HCT116 (cell line): ENCODE measurements at regions not wholly inside any gene's neighbourhood (a gene's known extent, or its start where the extent isn't known, plus 50 kb on each side); places are given as distances from the start of the nearest gene placed in this dataset.

Experiments
- ATAC-seq: fragments of 200-7000 bp; cut with Tn5 transposase; 2 replicates; pipeline ENCODE4 v1.9.1; 2020; ENCODE audit warnings: mild to moderate bottlenecking, moderate library complexity
- BruUV-seq: library from RNA; stranded (reverse); fragments of 400-500 nt; replicated peaks from 2 replicates; lab custom pipeline; 2021; lab: Mats Ljungman, UMichigan
- CTCF ChIA-PET: fragments of 300-600 bp; sonication (Branson Sonifier 250); formaldehyde crosslinking; loops from one replicate; lab custom pipeline; 2021; ENCODE audit warnings: antibody characterized with exemption; lab: Charles Lee
- POLR2A ChIA-PET: fragments of 300-600, 350-600 bp; sonication (Branson Sonifier 250); formaldehyde crosslinking; loops from one replicate; lab custom pipeline; 2021; ENCODE audit warnings: antibody characterized with exemption; lab: Charles Lee
- RAD21 ChIA-PET, 2 experiments: fragments of 300-600 bp; sonication (Branson Sonifier 250); formaldehyde crosslinking; loops; one replicate each; lab custom pipeline; 2023; ENCODE audit warnings: low total read pairs in 2 of 2; ENCODE audit not compliant: uncharacterized antibody in 2 of 2, unreplicated experiment in 2 of 2, low non-redundant PET in 1 of 2; lab: Charles Lee
- DNase-seq: peaks from one replicate; pipeline ENCODE4 v3.0.0-alpha.2; 2010; ENCODE audit warnings: low read depth, low spot score
- H2AFZ ChIP-seq: fragments of 200-600 bp; shearing (Covaris generic), sonication (generic); 2 replicates; pipeline ENCODE4 v1.6.1; 2017; ENCODE audit warnings: low read depth, mixed run types, mixed read lengths, antibody characterized with exemption, low read length; ENCODE audit not compliant: poor library complexity, severe bottlenecking
- H3K27ac ChIP-seq: 2 replicates; pipeline ENCODE4 v1.5.1; 2012; ENCODE audit warnings: low read depth, low read length
- H3K27me3 ChIP-seq: fragments of 200-600 bp; sonication (generic); 2 replicates; pipeline ENCODE4 v1.6.1; 2016; ENCODE audit warnings: mixed run types, low read length, mixed read lengths; ENCODE audit not compliant: insufficient read depth
- H3K36me3 ChIP-seq, 2 experiments: fragments of 200-500 bp in 1 of 2; fragments of 200-600 bp in 1 of 2; sonication (Bioruptor generic) in 1 of 2; sonication (generic) in 1 of 2; 2 replicates each; pipeline versions ENCODE4 v1.5.1 to v1.6.1; 2014 to 2016; ENCODE audit warnings: low read length in 2 of 2, inconsistent platforms in 1 of 2, mixed read lengths in 1 of 2, mixed run types in 1 of 2; ENCODE audit not compliant: insufficient read depth in 2 of 2, control insufficient read depth in 1 of 2
- H3K4me1 ChIP-seq, 2 experiments: fragments of 200-600 bp in 1 of 2; sonication (generic) in 1 of 2; 2 replicates each; pipeline versions ENCODE4 v1.5.1 to v1.6.1; 2012 to 2017; ENCODE audit warnings: low read length in 2 of 2, inconsistent platforms in 1 of 2, mild to moderate bottlenecking in 1 of 2, mixed read lengths in 1 of 2, mixed run types in 1 of 2, moderate library complexity in 1 of 2; ENCODE audit not compliant: insufficient read depth in 2 of 2, control insufficient read depth in 1 of 2
- H3K4me2 ChIP-seq: fragments of 200-600 bp; sonication (generic); 2 replicates; pipeline ENCODE4 v1.6.1; 2017; ENCODE audit warnings: mixed run types, low read length, mixed read lengths
- H3K4me3 ChIP-seq, 2 experiments: fragments of 200-600 bp in 1 of 2; sonication (generic) in 1 of 2; replicated peaks in 1 of 2; 2 replicates each; pipeline ENCODE4 v1.5.1; 2011 to 2016; ENCODE audit warnings: low read length in 2 of 2, control low read depth in 1 of 2, low read depth in 1 of 2, mild to moderate bottlenecking in 1 of 2, mixed read lengths in 1 of 2, mixed run types in 1 of 2
- H3K79me2 ChIP-seq: fragments of 200-600 bp; sonication (generic); 2 replicates; pipeline ENCODE4 v1.6.1; 2017; ENCODE audit warnings: mild to moderate bottlenecking, mixed run types, low read length, moderate library complexity, mixed read lengths; ENCODE audit not compliant: insufficient read depth
- H3K9ac ChIP-seq: fragments of 200-600 bp; sonication (generic); 2 replicates; pipeline ENCODE4 v1.6.1; 2016; ENCODE audit warnings: low read length, mixed read lengths
- H3K9me2 ChIP-seq: fragments of 200-600 bp; sonication (generic), shearing (Covaris generic); 2 replicates; pipeline ENCODE4 v1.6.1; 2017; ENCODE audit warnings: mixed run types, mild to moderate bottlenecking, moderate library complexity; ENCODE audit not compliant: insufficient read depth
- H3K9me3 ChIP-seq, 2 experiments: fragments of 200-500 bp in 1 of 2; fragments of 200-600 bp in 1 of 2; sonication (Bioruptor generic) in 1 of 2; sonication (generic) in 1 of 2; 2 replicates each; pipeline ENCODE4 v1.6.1; 2014 to 2017; ENCODE audit warnings: low read length in 2 of 2, mixed read lengths in 2 of 2, inconsistent platforms in 1 of 2, low read depth in 1 of 2, mild to moderate bottlenecking in 1 of 2, mixed run types in 1 of 2, moderate library complexity in 1 of 2; ENCODE audit not compliant: control insufficient read depth in 1 of 2, insufficient read depth in 1 of 2
- H4K20me1 ChIP-seq: fragments of 200-600 bp; sonication (generic), shearing (Covaris generic); 2 replicates; pipeline ENCODE4 v1.6.1; 2017; ENCODE audit warnings: mixed run types, mild to moderate bottlenecking, moderate library complexity; ENCODE audit not compliant: insufficient read depth
- CBX3 ChIP-seq: IDR thresholded peaks from 2 replicates; pipeline ENCODE4 v1.6.1; 2012; ENCODE audit warnings: low read depth
- ELF1 ChIP-seq: IDR thresholded peaks from 2 replicates; pipeline ENCODE4 v1.6.1; 2012; ENCODE audit warnings: low read depth, borderline replicate concordance
- EZH2 ChIP-seq: fragments of 200-600 bp; sonication (generic); IDR thresholded peaks from 2 replicates; pipeline ENCODE4 v1.6.1; 2017; ENCODE audit warnings: antibody characterized with exemption, mixed run types
- JUND ChIP-seq: IDR thresholded peaks from 2 replicates; pipeline ENCODE4 v1.6.1; 2012
- POLR2AphosphoS5 ChIP-seq: IDR thresholded peaks from 2 replicates; pipeline ENCODE4 v1.6.1; 2011; ENCODE audit warnings: mild to moderate bottlenecking, low read depth, low read length, moderate library complexity
- RAD21 ChIP-seq: IDR thresholded peaks from 2 replicates; pipeline ENCODE4 v1.6.1; 2012; ENCODE audit warnings: low read depth, mild to moderate bottlenecking
- SIN3A ChIP-seq: IDR thresholded peaks from 2 replicates; pipeline ENCODE4 v1.6.1; 2012; ENCODE audit warnings: low read depth
- TCF7L2 ChIP-seq: IDR thresholded peaks from 2 replicates; pipeline ENCODE4 v1.7.0; 2011; ENCODE audit warnings: borderline replicate concordance, inconsistent platforms; ENCODE audit not compliant: insufficient read depth, insufficient read length; ENCODE audit errors: extremely low read depth
- YY1 ChIP-seq: IDR thresholded peaks from 2 replicates; pipeline ENCODE4 v1.6.1; 2011; ENCODE audit warnings: low read length, low read depth, moderate library complexity, mild to moderate bottlenecking; ENCODE audit not compliant: insufficient replicate concordance; ENCODE audit errors: extremely low read depth
- intact Hi-C: fragments of 100-400 bp; cut with micrococcal nuclease; formaldehyde crosslinking; loops from 2 replicates; pipeline ENCODE4 v1.10.0; 2022
- TF ChIP-seq, protein P1 (sequence below): IDR thresholded peaks from 2 replicates; pipeline ENCODE4 v1.6.1; 2012
- TF ChIP-seq, protein P2 (sequence below): IDR thresholded peaks from 2 replicates; pipeline ENCODE4 v1.6.1; 2011; ENCODE audit warnings: mild to moderate bottlenecking, low read length, moderate library complexity; ENCODE audit not compliant: insufficient replicate concordance; ENCODE audit errors: extremely low read depth
- TF ChIP-seq, protein P3 (sequence below): IDR thresholded peaks from 2 replicates; pipeline ENCODE4 v1.6.1; 2012
- TF ChIP-seq, protein P4 (sequence below): IDR thresholded peaks from 2 replicates; pipeline ENCODE4 v1.6.1; 2012; ENCODE audit warnings: low read depth

DNA sequence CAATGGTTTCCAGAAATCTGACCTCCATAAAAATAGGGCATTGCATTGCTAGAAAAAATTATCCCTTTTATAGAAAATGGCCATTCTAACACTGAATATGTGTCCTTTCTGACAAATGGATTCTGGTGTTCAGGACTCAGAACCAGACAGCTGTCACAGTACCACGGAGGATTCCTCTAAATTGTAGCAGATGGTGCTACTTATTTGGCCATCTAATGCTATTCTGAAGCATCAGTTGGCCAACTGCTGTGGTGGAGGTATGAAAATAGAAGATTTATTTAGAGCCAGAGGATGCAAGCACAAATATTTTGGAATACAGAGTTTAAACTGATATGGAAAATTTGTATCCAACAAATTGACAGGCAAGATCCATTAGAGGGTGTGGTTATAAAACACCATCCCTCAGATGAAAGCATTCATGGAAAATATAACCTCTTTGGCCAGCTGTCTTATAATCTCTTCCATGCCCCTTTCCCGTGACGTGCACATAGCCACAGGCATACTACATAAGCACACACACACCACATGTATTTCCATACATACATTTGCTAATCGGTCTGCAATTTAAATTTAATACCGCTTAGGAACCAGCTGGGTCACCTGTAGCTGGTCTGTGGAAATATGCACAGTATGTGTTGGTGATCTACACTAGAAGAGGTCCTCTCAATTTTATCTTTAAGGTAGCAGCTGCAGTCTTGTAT, 302.7 kb upstream of the KCNMB2 start (continued):
- TF ChIP-seq TCF7L2 (no peak), CBX3 (no peak), ELF1 (no peak)
- TF ChIP-seq, protein P1, sequence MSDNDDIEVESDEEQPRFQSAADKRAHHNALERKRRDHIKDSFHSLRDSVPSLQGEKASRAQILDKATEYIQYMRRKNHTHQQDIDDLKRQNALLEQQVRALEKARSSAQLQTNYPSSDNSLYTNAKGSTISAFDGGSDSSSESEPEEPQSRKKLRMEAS = no peak
- TF ChIP-seq, protein P2, sequence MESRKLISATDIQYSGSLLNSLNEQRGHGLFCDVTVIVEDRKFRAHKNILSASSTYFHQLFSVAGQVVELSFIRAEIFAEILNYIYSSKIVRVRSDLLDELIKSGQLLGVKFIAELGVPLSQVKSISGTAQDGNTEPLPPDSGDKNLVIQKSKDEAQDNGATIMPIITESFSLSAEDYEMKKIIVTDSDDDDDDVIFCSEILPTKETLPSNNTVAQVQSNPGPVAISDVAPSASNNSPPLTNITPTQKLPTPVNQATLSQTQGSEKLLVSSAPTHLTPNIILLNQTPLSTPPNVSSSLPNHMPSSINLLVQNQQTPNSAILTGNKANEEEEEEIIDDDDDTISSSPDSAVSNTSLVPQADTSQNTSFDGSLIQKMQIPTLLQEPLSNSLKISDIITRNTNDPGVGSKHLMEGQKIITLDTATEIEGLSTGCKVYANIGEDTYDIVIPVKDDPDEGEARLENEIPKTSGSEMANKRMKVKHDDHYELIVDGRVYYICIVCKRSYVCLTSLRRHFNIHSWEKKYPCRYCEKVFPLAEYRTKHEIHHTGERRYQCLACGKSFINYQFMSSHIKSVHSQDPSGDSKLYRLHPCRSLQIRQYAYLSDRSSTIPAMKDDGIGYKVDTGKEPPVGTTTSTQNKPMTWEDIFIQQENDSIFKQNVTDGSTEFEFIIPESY = no peak
- TF ChIP-seq, protein P3, sequence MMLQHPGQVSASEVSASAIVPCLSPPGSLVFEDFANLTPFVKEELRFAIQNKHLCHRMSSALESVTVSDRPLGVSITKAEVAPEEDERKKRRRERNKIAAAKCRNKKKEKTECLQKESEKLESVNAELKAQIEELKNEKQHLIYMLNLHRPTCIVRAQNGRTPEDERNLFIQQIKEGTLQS = no peak

DNA sequence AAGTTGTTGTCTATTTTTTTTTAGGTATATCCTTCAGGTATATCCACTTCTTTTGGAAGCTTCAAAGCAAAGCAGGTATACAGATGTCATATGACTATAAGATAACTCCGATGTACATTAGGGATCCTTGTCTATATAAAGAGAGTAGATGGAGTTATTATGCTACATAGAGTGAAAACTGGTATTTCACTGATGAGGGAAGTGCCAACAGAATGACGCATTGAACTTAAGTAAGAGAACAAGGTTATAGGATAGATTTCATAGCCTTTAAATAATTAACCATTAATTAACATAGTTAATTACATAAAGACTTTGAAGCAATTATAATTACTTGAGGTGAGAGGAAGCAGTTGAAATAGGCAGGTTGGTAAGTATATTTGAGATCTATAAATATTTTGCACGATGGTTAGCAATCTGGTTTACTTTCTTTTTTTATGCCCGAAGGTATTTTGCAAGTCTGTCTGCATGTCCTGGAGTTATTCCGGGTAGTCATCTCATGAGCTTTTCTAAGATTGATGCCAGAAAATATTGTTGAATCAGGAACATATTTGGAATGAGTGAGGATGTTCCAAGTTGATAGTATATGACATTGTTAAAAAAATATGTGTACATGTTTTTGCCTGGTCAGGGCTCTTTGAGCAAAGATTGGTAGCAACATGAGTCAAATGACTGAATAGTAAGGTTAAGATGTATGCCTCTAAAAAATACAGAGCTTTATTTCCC, 299.5 kb upstream of the KCNMB2 start:
- ChIA-PET POLR2A (no interaction called here), RAD21 (no interaction called here), CTCF (no interaction called here)
- Histone ChIP-seq H3K4me1 (no peaks in the 10 kb centered on the region), H3K9ac (no peak overlapping the region), H4K20me1 (no peaks in the 10 kb centered on the region), H2AFZ (no peak overlapping the region), H3K79me2 (no peaks in the 10 kb centered on the region), H3K27me3 (no peaks in the 10 kb centered on the region), H3K27ac (no peak overlapping the region), H3K9me3 (no peaks in the 10 kb centered on the region), H3K4me2 (no peak overlapping the region), H3K9me2 (no peaks in the 10 kb centered on the region), H3K36me3 (no peaks in the 10 kb centered on the region), H3K4me3 (no peak overlapping the region)
- no peak for ATAC-seq
- TF ChIP-seq EZH2 (no peak), RAD21 (no peak), SIN3A (no peak), POLR2AphosphoS5 (no peak), JUND (no peak), ELF1 (no peak), YY1 (no peak)
- TF ChIP-seq, protein P1 = no peak
- TF ChIP-seq, protein P3 = no peak
- TF ChIP-seq, protein P4, sequence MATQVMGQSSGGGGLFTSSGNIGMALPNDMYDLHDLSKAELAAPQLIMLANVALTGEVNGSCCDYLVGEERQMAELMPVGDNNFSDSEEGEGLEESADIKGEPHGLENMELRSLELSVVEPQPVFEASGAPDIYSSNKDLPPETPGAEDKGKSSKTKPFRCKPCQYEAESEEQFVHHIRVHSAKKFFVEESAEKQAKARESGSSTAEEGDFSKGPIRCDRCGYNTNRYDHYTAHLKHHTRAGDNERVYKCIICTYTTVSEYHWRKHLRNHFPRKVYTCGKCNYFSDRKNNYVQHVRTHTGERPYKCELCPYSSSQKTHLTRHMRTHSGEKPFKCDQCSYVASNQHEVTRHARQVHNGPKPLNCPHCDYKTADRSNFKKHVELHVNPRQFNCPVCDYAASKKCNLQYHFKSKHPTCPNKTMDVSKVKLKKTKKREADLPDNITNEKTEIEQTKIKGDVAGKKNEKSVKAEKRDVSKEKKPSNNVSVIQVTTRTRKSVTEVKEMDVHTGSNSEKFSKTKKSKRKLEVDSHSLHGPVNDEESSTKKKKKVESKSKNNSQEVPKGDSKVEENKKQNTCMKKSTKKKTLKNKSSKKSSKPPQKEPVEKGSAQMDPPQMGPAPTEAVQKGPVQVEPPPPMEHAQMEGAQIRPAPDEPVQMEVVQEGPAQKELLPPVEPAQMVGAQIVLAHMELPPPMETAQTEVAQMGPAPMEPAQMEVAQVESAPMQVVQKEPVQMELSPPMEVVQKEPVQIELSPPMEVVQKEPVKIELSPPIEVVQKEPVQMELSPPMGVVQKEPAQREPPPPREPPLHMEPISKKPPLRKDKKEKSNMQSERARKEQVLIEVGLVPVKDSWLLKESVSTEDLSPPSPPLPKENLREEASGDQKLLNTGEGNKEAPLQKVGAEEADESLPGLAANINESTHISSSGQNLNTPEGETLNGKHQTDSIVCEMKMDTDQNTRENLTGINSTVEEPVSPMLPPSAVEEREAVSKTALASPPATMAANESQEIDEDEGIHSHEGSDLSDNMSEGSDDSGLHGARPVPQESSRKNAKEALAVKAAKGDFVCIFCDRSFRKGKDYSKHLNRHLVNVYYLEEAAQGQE = no peak
- TF ChIP-seq, protein P2 = no peak
- no TSS peak for BruUV-seq
- DNase-seq = no peak
- intact Hi-C loops = no loop called here
